NB4 (cell line): ENCODE measurements at regions not wholly inside any gene's neighbourhood (a gene's known extent, or its start where the extent isn't known, plus 50 kb on each side); places are given as distances from the start of the nearest gene placed in this dataset.

Experiments used
- DNase-seq: peaks from one replicate; pipeline ENCODE4 v3.0.0; 2010; ENCODE audit warnings: low read depth
- H3K4me3 ChIP-seq: one replicate; pipeline ENCODE4 v1.5.1; 2011; ENCODE audit warnings: mild to moderate bottlenecking, low read depth, low read length, moderate library complexity
- MYC ChIP-seq: IDR thresholded peaks from 2 replicates; pipeline ENCODE4 v1.6.1; 2011; ENCODE audit warnings: low read depth, low read length
- POLR2A ChIP-seq: IDR thresholded peaks from 2 replicates; pipeline ENCODE4 v1.6.1; 2011; ENCODE audit warnings: mild to moderate bottlenecking; ENCODE audit not compliant: insufficient read length; ENCODE audit errors: extremely low read depth
- TF ChIP-seq, protein P1 (sequence below): IDR thresholded peaks from 2 replicates; pipeline ENCODE4 v1.6.1; 2011; ENCODE audit warnings: low read depth, low read length
- TF ChIP-seq, protein P2 (sequence below): IDR thresholded peaks from one replicate; pipeline ENCODE4 v1.5.1; 2012; ENCODE audit warnings: low read depth, low read length

DNA sequence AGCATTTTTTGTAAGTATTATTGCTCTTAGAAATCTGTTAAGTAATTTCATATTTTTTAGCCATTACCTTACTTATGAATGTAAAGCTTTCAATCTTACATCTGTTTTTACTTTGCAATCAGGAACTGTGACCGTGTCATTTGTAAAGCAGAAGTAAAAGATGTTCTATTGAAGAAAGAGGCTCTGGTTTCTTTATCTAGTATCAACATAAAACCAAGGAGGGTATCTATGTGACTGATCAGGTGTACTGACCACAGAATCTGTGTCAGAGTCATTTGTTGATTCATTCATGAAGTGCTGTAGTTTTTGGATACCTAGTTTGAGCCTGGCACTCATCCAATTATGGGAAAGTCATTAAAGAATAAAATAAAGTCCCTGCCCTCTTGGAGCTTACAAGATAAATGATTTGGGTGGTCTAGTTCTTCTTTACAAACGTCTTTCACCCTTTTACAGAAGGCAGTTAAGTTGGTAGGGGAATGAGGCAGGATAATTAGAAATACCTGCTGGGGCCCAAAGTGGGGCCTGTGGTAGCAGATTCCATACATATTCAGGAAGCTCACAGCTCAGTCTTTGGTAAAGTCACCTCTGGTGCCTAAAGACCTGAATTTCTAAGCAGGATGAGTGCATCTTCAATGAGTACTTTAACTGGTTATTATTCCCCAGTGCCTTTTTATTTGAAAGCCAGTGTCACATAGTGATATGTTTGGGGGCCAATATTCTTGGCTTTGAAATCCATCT is 260.6 kb upstream of the NT5C1B start:
- DNase-seq = no peak
- H3K4me3 ChIP-seq = no peak overlapping the region
- TF ChIP-seq, protein P1, sequence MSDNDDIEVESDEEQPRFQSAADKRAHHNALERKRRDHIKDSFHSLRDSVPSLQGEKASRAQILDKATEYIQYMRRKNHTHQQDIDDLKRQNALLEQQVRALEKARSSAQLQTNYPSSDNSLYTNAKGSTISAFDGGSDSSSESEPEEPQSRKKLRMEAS = no peak
- no peak for TF ChIP-seq POLR2A
- TF ChIP-seq, protein P2, sequence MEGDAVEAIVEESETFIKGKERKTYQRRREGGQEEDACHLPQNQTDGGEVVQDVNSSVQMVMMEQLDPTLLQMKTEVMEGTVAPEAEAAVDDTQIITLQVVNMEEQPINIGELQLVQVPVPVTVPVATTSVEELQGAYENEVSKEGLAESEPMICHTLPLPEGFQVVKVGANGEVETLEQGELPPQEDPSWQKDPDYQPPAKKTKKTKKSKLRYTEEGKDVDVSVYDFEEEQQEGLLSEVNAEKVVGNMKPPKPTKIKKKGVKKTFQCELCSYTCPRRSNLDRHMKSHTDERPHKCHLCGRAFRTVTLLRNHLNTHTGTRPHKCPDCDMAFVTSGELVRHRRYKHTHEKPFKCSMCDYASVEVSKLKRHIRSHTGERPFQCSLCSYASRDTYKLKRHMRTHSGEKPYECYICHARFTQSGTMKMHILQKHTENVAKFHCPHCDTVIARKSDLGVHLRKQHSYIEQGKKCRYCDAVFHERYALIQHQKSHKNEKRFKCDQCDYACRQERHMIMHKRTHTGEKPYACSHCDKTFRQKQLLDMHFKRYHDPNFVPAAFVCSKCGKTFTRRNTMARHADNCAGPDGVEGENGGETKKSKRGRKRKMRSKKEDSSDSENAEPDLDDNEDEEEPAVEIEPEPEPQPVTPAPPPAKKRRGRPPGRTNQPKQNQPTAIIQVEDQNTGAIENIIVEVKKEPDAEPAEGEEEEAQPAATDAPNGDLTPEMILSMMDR = no peak
- no peak for TF ChIP-seq MYC

DNA sequence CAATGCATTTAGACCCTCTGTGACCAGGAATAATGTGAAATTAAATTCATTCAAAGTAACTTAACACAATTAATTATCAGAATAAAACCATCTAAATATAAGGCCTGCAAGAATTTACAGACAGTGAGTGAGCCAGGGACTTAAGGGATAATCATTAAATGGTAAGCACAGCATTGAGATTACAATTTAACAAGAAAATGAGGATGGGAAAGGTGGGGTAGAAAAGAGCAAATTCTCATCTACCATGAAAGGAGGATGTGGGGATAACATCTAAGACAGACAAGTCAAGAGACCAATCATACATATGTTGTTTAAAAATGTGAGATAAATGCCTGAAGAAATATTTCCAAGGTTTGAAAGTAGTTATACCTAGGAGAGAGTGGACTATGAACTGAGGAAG is 259.3 kb upstream of the NT5C1B start:
- no peak overlapping the region for H3K4me3 ChIP-seq
- TF ChIP-seq, protein P1 = no peak
- TF ChIP-seq, protein P2 = no peak
- TF ChIP-seq MYC = no peak
- TF ChIP-seq POLR2A = no peak
- DNase-seq = no peak

DNA sequence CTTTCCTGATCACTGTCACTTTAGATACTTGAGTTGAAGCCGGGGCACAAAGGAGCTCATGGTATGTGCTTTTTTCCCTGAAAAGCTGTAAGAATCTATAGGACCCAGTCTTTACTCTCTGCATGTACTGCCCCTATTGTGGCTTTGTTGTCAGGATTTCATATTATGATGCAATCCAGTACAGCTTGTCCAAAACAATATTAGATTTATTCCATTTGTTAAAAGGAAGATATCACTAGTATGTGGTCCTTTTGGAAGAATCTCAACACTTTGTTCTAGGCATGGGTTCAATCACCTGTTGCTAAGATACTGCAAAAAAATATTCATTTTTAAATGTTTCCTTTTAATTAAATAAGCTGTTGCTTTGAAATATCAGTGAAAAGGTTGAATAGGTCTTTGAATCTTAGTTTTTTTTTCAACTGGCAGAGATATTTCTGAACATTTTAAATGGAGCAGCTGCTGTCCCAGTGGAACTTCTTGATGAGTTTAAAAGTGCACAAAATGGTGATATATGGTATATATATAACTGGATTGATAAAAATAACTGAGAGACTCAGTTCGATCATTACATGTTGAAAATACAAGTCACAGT is 256.6 kb upstream of the NT5C1B start:
- TF ChIP-seq, protein P1 = no peak
- TF ChIP-seq POLR2A (no peak), MYC (no peak)
- TF ChIP-seq, protein P2 = no peak
- DNase-seq = no peak
- no peak overlapping the region for H3K4me3 ChIP-seq

DNA sequence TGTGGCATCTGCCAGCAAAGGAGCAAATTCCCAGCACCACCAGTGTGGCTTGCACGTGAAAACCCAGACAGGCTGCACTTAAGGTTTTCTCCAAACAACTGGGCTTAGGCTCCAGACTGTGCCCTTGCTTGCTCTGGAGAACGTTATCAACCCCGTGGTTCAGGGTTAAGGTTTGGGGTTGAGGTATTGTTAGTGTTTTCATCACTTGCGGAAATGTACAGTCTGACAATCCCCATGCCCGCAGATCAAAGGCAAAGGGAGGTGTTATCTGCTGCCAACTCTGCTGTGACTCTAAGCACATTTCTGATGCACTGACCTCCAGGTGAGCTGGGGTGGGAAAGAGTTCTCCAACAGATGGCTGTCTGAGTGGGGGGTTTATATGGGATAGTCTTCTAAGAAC is 253.5 kb upstream of the NT5C1B start:
- TF ChIP-seq, protein P2 = no peak
- no peak for TF ChIP-seq MYC
- TF ChIP-seq, protein P1 = no peak
- TF ChIP-seq POLR2A = no peak
- DNase-seq = no peak
- no peak overlapping the region for H3K4me3 ChIP-seq

DNA sequence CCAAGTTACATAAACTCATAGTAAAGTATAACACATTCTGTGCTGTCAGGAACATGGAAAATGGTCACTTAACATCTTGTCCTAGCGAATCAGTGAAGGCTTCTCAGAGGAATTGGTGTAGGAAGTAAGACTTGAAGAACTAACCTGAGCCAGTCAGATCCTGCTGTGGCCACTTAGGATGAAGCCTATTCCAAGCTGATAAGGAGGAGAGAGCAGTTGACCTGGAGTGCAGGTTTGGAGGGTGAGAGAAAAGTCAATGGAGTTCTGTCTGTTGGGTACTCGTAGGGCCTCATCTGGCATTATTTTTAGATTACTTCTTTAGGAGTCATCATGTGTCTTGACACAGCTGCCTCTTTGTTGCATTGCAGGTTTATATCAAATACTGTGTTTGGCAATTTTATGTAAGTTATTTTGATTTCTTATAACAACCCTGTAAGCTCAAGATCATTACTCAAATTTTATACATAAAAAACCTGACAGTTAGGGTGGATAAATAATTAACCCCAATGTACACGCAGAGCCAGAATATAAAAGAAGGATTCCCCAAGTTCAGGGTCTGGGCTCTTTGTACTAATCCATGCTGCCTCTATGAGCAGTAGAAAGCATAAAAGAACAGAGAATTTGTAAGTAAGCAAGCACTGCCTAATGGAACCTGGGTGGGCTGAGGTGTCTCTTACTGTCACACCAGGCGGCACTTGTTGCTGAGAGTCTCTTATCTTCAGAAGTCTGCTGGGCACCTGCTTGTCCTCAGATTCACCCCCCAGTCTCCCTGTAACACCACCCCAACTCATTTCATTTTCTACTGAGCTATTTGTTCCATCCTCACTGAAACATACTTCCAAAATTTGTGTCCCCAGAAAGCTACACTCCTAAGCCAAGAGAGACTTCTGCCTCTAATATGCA is 252.1 kb upstream of the NT5C1B start:
- no peak for DNase-seq
- no peak overlapping the region for H3K4me3 ChIP-seq
- TF ChIP-seq POLR2A = no peak
- TF ChIP-seq MYC = no peak
- TF ChIP-seq, protein P1 = no peak
- TF ChIP-seq, protein P2 = no peak
